Sigmoid colon (tissue), 6 donors: ENCODE measurements at regions not wholly inside any gene's neighbourhood (a gene's known extent, or its start where the extent isn't known, plus 50 kb on each side); places are given as distances from the start of the nearest gene placed in this dataset.

ENCODE experiments used
- DNase-seq: peaks from one replicate; pipeline ENCODE4 v3.0.0-alpha.2; 2019
- H3K27ac ChIP-seq, 4 donors: fragments of 200-600 bp; sonication (generic); one replicate each; pipeline ENCODE4 v1.5.1; 2016 to 2019; ENCODE audit warnings: mild to moderate bottlenecking in 1 of 4
- H3K27me3 ChIP-seq, 3 donors: fragments of 200-600 bp; sonication (generic); one replicate each; pipeline ENCODE4 v1.5.1; 2019; ENCODE audit warnings: mild to moderate bottlenecking in 1 of 3
- H3K36me3 ChIP-seq, 4 donors: fragments of 200-600 bp; sonication (generic); one replicate each; pipeline ENCODE4 v1.5.1; 2016 to 2019
- H3K4me1 ChIP-seq, 4 donors: fragments of 200-600 bp; sonication (generic); one replicate each; pipeline ENCODE4 v1.5.1; 2017 to 2019
- H3K4me3 ChIP-seq, 4 donors: fragments of 200-600 bp; sonication (generic); one replicate each; pipeline ENCODE4 v1.5.1; 2017 to 2019; ENCODE audit warnings: mild to moderate bottlenecking in 2 of 4, moderate library complexity in 1 of 4
- H3K9me3 ChIP-seq, 4 donors: fragments of 200-600 bp in 3 of 4; sonication (generic) in 3 of 4; one replicate each; pipeline versions ENCODE4 v1.5.1 to v1.6.1; 2013 to 2019
- EP300 ChIP-seq, 4 donors: sonication (generic); formaldehyde crosslinking; IDR thresholded peaks; one replicate each; pipeline ENCODE4 v1.6.1; 2017; ENCODE audit warnings: antibody characterized with exemption in 4 of 4
- POLR2A ChIP-seq, 2 donors: fragments of 450-650 bp; IDR thresholded peaks; one replicate each; pipeline ENCODE4 v1.6.1; 2016; ENCODE audit warnings: antibody characterized with exemption in 2 of 2, mild to moderate bottlenecking in 2 of 2, moderate library complexity in 2 of 2
- POLR2AphosphoS5 ChIP-seq, 4 donors: sonication (generic); formaldehyde crosslinking; IDR thresholded peaks; one replicate each; pipeline ENCODE4 v1.6.1; 2017; ENCODE audit warnings: antibody characterized with exemption in 4 of 4
- WGBS, 2 donors: extraction: QIAGEN DNeasy Blood & Tissue Kit; methylation state at CpG; one replicate each; pipeline ENCODE4 v1.1.7; 2013; 5-methylcytosine and 5-hydroxymethylcytosine counted together
- intact Hi-C: fragments of 100-400 bp; cut with DNase I; formaldehyde crosslinking; loops from one replicate; pipeline ENCODE4 v1.15.1; 2023
- TF ChIP-seq, protein P1 (sequence below), 4 experiments: fragments of 450-650 bp in 3 of 4; fragments of 200-600 bp in 1 of 4; IDR thresholded peaks; one replicate each; pipeline ENCODE4 v1.5.1; 2016 to 2019; ENCODE audit warnings: antibody characterized with exemption in 4 of 4, mild to moderate bottlenecking in 3 of 4, moderate library complexity in 2 of 4
- donor health status: healthy with polysubstance abuse.
- donor health status: healthy.

DNA sequence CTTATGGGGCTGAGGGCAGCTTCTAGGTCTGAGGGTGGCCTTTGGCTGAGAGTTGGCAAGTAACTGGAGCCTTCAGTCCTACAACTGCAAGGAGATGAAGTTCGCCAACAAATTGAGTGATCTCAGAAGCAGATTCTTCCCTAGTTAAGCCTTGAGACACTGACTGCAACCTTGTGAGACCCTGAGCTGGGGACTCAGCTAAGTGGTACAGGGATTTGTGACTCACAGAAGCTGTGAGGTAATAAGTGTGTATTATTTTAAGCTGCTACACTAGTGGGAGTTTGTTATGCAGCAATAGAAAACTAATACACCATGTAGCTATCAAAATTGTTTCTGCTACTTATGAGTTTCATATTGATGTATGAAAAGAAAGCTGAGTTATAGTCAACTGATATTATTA, 279.2 kb downstream of the PIK3R1 start:
- intact Hi-C loops, result no loop called here
- 99 to 100% methylated on average over 1 of the region's 1 CpG for WGBS, 2 donors
- no peaks in the 10 kb centered on the region for H3K27me3 ChIP-seq
- H3K27ac ChIP-seq, result no peak overlapping the region
- H3K9me3 ChIP-seq, result peaks cover 0 to 12% (median 1%) of the 10 kb centered on the region in 4 donors
- H3K4me1 ChIP-seq, result no peaks in the 10 kb centered on the region
- no peak for TF ChIP-seq POLR2AphosphoS5 (IDR thresholded peaks at IDR 0.05)
- no peak for TF ChIP-seq POLR2A (IDR thresholded peaks at IDR 0.05)
- TF ChIP-seq, protein P1, sequence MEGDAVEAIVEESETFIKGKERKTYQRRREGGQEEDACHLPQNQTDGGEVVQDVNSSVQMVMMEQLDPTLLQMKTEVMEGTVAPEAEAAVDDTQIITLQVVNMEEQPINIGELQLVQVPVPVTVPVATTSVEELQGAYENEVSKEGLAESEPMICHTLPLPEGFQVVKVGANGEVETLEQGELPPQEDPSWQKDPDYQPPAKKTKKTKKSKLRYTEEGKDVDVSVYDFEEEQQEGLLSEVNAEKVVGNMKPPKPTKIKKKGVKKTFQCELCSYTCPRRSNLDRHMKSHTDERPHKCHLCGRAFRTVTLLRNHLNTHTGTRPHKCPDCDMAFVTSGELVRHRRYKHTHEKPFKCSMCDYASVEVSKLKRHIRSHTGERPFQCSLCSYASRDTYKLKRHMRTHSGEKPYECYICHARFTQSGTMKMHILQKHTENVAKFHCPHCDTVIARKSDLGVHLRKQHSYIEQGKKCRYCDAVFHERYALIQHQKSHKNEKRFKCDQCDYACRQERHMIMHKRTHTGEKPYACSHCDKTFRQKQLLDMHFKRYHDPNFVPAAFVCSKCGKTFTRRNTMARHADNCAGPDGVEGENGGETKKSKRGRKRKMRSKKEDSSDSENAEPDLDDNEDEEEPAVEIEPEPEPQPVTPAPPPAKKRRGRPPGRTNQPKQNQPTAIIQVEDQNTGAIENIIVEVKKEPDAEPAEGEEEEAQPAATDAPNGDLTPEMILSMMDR (IDR thresholded peaks at IDR 0.05), result no peak
- no peak for TF ChIP-seq EP300 (IDR thresholded peaks at IDR 0.05)
- no peak for DNase-seq
- no peak overlapping the region for H3K4me3 ChIP-seq
- no peaks in the 10 kb centered on the region for H3K36me3 ChIP-seq

DNA sequence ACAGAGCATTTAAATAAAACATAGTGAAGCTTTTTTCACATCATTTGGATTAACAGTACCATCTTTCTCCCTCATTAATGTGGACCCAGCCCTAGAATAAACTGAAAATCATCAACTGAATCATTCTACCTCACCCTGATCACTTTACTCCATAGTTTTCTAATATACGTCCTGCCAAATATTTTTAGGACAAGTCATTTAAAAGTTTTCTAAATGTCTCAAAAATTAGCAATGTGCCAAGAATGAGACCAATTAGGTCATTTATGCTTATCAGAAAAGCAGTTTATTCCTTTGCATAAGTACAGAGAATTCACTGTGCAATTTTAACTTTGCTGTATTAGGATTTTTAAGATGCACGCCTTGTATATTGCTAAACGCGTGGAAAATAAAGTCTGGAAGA, 284.4 kb downstream of the PIK3R1 start:
- WGBS, 2 donors, result 92 to 95% methylated on average over 4 of the region's 4 CpGs
- no peak for TF ChIP-seq POLR2AphosphoS5 (IDR thresholded peaks at IDR 0.05)
- no peak for TF ChIP-seq EP300 (IDR thresholded peaks at IDR 0.05)
- TF ChIP-seq, protein P1 (IDR thresholded peaks at IDR 0.05), result no peak
- no peak for TF ChIP-seq POLR2A (IDR thresholded peaks at IDR 0.05)
- H3K9me3 ChIP-seq, result peaks cover 0 to 12% (median 1%) of the 10 kb centered on the region in 4 donors
- no peaks in the 10 kb centered on the region for H3K36me3 ChIP-seq
- H3K4me1 ChIP-seq, result no peaks in the 10 kb centered on the region
- no peak overlapping the region for H3K27ac ChIP-seq
- no peak for DNase-seq
- H3K4me3 ChIP-seq, result no peak overlapping the region
- no peaks in the 10 kb centered on the region for H3K27me3 ChIP-seq
- intact Hi-C loops, result no loop called here

DNA sequence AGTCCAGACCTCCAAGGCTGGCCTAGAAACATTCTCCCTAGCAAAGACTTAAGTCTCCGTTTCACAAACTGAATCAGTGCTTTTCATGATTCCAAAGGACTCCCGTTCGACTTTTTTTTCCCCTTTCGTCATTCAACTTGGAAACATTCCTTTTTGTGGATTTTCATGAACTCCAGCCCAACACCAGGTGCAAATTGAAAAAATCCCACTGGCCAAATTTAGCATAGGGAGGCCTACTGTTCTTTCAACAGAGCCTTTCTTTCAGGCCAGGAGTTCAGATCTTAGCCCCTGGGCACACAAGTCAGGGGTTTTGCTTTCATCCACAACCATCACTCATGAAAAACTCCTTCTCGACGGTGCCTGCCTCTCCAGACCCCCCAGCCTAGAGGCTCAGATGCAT, 285.3 kb downstream of the PIK3R1 start:
- H3K4me1 ChIP-seq, result no peaks in the 10 kb centered on the region
- no peaks in the 10 kb centered on the region for H3K36me3 ChIP-seq
- DNase-seq, result no peak
- no peak for TF ChIP-seq EP300 (IDR thresholded peaks at IDR 0.05)
- TF ChIP-seq POLR2A (IDR thresholded peaks at IDR 0.05), result no peak
- TF ChIP-seq, protein P1 (IDR thresholded peaks at IDR 0.05), result no peak
- TF ChIP-seq POLR2AphosphoS5 (IDR thresholded peaks at IDR 0.05), result no peak
- H3K27ac ChIP-seq, result no peak overlapping the region
- peaks cover 0 to 12% (median 1%) of the 10 kb centered on the region in 4 donors for H3K9me3 ChIP-seq
- intact Hi-C loops, result no loop called here
- H3K4me3 ChIP-seq, result no peak overlapping the region
- 94 to 95% methylated on average over 6 of the region's 6 CpGs for WGBS, 2 donors
- H3K27me3 ChIP-seq, result no peaks in the 10 kb centered on the region

DNA sequence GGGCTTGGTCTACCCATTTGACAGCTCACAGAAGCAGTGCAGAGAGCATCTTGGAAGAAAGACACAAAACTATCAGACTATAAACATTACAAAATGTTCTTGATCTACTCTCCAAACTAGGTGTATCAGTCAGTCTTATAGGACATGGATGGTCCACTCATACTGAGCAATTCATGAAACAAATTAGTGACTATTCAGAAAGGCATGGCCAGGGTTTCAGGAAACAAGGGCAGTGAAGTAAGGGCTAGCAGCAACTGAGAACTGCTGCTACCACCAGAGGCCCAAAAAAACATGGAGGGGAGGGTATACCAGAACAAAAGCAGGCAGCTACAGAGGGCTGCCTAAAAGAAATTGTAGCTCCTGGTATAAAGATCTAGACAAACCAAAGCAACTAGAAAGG, 287.0 kb downstream of the PIK3R1 start:
- H3K9me3 ChIP-seq, result peaks cover 0 to 7% (median 1%) of the 10 kb centered on the region in 4 donors
- H3K36me3 ChIP-seq, result no peaks in the 10 kb centered on the region
- intact Hi-C loops, result no loop called here
- no peaks in the 10 kb centered on the region for H3K27me3 ChIP-seq
- no peaks in the 10 kb centered on the region for H3K4me1 ChIP-seq
- no peak for DNase-seq
- TF ChIP-seq, protein P1 (IDR thresholded peaks at IDR 0.05), result no peak
- TF ChIP-seq POLR2AphosphoS5 (IDR thresholded peaks at IDR 0.05), result no peak
- TF ChIP-seq EP300 (IDR thresholded peaks at IDR 0.05), result no peak
- TF ChIP-seq POLR2A (IDR thresholded peaks at IDR 0.05), result no peak
- H3K4me3 ChIP-seq, result no peak overlapping the region
- H3K27ac ChIP-seq, result no peak overlapping the region

DNA sequence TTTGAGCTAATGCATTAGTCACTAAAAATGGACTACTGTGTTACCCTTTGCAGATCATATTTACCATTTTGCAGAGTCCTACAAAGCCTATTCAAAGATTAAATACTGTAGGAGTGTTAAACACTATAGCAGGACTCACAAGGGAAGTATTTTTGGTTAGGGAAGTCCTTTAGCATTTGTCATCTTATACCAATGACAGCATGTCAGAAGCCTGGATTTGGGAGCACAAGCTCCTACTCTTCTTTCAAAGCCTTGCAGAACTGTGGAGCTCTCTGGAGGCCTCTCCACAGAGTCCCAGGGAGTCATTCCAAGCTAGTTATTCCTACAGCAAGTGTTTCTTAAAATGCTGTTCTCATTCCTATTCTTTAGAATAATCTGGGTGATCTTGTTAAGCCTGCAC, 288.8 kb downstream of the PIK3R1 start:
- no peaks in the 10 kb centered on the region for H3K36me3 ChIP-seq
- no peak for DNase-seq
- no peaks in the 10 kb centered on the region for H3K9me3 ChIP-seq
- TF ChIP-seq, protein P1 (IDR thresholded peaks at IDR 0.05), result no peak
- TF ChIP-seq POLR2A (IDR thresholded peaks at IDR 0.05) (no peak), EP300 (IDR thresholded peaks at IDR 0.05) (no peak), POLR2AphosphoS5 (IDR thresholded peaks at IDR 0.05) (no peak)
- H3K4me3 ChIP-seq, result no peak overlapping the region
- intact Hi-C loops, result no loop called here
- no peaks in the 10 kb centered on the region for H3K4me1 ChIP-seq
- H3K27ac ChIP-seq, result no peak overlapping the region
- no peaks in the 10 kb centered on the region for H3K27me3 ChIP-seq
